ENCODE measurements at regions not wholly inside any gene's neighbourhood (a gene's known extent, or its start where the extent isn't known, plus 50 kb on each side); places are given as distances from the start of the nearest gene placed in this dataset.

DNA sequence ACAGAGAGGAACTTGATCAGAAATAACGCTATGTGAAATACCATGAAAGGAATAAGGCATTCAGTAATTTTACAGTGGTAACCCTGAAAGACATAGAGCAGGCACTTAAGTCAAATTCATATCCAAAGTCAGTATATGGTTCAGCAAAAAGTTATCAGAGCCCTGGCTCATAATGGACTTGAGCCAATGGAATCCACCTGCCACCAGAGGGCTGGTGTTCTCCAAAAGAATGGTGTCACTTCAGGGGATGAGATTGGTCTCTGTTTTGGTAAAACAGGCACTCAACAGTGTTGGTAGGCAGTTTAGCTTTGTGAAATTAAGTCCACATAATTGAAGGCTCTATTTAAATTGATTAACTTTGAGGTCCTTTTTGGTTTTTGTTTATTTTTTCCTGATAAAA lies 93.9 kb downstream of the LIG4 start:
- TF ChIP-seq FOXP2 (optimal IDR thresholded peaks at IDR 0.05; ENCODE audit: control extremely low read depth, extremely low read length, insufficient read depth): no peak
- TF ChIP-seq EZH2 (IDR thresholded peaks at IDR 0.05): no peak
- no peak for TF ChIP-seq POLR2AphosphoS5 (IDR thresholded peaks at IDR 0.05; ENCODE audit: borderline replicate concordance, low read depth, low read length)
- no peak overlapping the region for H3K27ac ChIP-seq

DNA sequence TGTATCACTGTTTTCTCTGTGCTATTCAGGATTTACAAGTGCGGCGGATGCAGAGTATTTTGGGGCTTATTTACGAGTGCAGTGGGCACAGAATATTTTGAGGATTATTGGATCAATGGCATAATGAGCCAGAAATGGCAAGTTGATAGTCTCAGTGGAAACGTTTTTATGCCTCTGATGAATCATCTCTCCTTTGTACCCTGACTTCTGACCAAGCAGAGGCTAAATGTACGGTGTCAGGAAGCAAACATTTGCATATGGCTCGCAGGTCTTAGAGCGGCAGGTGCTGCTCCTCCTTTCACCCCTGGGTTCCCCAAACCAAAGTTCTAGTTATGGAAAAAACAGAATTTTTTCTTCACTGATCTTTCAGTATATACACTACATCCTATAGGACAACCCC lies 94.5 kb downstream of the LIG4 start:
- DNase-seq (ENCODE audit: low read depth, low spot score): no peak
- Histone ChIP-seq H3K9me3 (ENCODE audit: low read depth, low read length) (no peaks in the 10 kb centered on the region), H3K4me3 (no peak overlapping the region), H3K9ac (ENCODE audit: insufficient read length) (no peak overlapping the region), H3K36me3 (ENCODE audit: insufficient read depth, low read length) (no peaks in the 10 kb centered on the region), H3K27ac (no peak overlapping the region)
- no peak for TF ChIP-seq FOXP2 (optimal IDR thresholded peaks at IDR 0.05; ENCODE audit: control extremely low read depth, extremely low read length, insufficient read depth)
- TF ChIP-seq EZH2 (IDR thresholded peaks at IDR 0.05): no peak
- no peak for TF ChIP-seq POLR2AphosphoS5 (IDR thresholded peaks at IDR 0.05; ENCODE audit: borderline replicate concordance, low read depth, low read length)

More for the DNA sequence above, 93.9 kb downstream of the LIG4 start:
- H3K9me3 ChIP-seq (ENCODE audit: low read depth, low read length): no peaks in the 10 kb centered on the region
- DNase-seq (ENCODE audit: low read depth, low spot score): no peak
- H3K36me3 ChIP-seq (ENCODE audit: insufficient read depth, low read length): no peaks in the 10 kb centered on the region
- no peak overlapping the region for H3K4me3 ChIP-seq
- no peak overlapping the region for H3K9ac ChIP-seq (ENCODE audit: insufficient read length)

DNA sequence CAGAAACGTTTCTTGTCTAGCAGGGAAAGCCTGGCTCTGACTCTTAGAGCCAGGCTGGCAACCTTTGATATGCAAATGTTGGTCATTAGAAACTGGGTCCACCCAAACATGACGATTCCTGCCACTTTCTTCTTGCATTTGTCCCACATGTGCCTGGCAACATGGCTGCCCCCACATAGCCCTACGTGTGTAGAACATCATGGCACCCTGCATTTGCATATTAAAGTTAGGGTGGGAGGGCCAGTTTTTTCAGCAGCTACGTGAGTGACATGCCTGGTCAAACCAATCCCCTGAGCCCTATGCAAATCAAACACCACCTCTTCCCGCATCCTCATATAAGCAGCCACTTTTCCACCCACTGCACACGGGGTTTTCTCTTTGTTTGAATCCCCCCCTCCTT lies 95.0 kb downstream of the LIG4 start:
- TF ChIP-seq FOXP2 (optimal IDR thresholded peaks at IDR 0.05; ENCODE audit: control extremely low read depth, extremely low read length, insufficient read depth) (no peak), EZH2 (IDR thresholded peaks at IDR 0.05) (no peak), POLR2AphosphoS5 (IDR thresholded peaks at IDR 0.05; ENCODE audit: borderline replicate concordance, low read depth, low read length) (no peak)
- Histone ChIP-seq H3K27ac (no peak overlapping the region), H3K36me3 (ENCODE audit: insufficient read depth, low read length) (no peaks in the 10 kb centered on the region), H3K4me3 (no peak overlapping the region), H3K9ac (ENCODE audit: insufficient read length) (no peak overlapping the region), H3K9me3 (ENCODE audit: low read depth, low read length) (no peaks in the 10 kb centered on the region)
- no peak for DNase-seq (ENCODE audit: low read depth, low spot score)

DNA sequence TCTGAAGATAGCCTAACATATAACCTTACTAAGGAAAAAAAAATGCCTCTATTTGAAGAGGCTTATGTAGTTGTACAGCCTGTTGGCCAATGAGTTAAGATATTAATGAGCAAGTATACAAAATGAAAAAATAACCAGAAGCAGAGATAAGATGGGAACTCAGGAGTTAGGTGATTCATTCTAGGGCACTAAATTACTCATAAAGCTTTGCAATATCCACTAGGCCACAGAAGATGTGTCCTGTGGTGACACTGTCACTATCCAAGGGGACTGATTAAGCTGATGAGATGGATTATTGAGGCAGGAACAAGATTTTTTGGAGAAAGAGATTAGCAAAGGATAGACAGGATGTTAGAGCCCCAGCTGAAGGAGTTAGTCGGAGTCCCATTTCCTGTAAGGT lies 99.6 kb downstream of the LIG4 start:
- DNase-seq (ENCODE audit: low read depth, low spot score): no peak
- H3K27ac ChIP-seq: no peak overlapping the region
- H3K4me3 ChIP-seq: no peak overlapping the region

DNA sequence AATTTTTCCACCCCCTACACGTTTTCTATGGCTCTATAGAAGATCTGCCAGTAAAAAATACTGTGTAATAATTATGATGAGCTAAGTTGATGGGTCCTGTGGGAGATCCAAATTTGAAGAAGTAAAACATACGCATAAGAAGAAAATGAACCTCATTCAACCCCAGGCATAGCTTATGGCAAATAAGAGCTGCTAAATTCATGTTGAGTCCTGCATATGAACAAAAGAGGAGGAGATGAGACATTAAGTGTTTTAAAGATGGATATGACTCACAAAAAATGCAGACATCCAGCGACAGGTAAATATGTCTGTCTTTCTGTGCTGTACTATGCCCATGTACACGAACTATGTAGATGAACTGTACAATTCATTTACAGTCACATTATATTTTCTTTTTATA lies 101.9 kb downstream of the LIG4 start:
- no peak for DNase-seq (ENCODE audit: low read depth, low spot score)
- Histone ChIP-seq H3K9ac (ENCODE audit: insufficient read length) (no peak overlapping the region), H3K4me3 (no peak overlapping the region), H3K27ac (no peak overlapping the region), H3K36me3 (ENCODE audit: insufficient read depth, low read length) (no peaks in the 10 kb centered on the region), H3K9me3 (ENCODE audit: low read depth, low read length) (no peaks in the 10 kb centered on the region)
- TF ChIP-seq POLR2AphosphoS5 (IDR thresholded peaks at IDR 0.05; ENCODE audit: borderline replicate concordance, low read depth, low read length) (no peak), FOXP2 (optimal IDR thresholded peaks at IDR 0.05; ENCODE audit: control extremely low read depth, extremely low read length, insufficient read depth) (no peak), EZH2 (IDR thresholded peaks at IDR 0.05) (no peak)

More for the DNA sequence above, 99.6 kb downstream of the LIG4 start:
- no peaks in the 10 kb centered on the region for H3K36me3 ChIP-seq (ENCODE audit: insufficient read depth, low read length)
- no peaks in the 10 kb centered on the region for H3K9me3 ChIP-seq (ENCODE audit: low read depth, low read length)
- TF ChIP-seq POLR2AphosphoS5 (IDR thresholded peaks at IDR 0.05; ENCODE audit: borderline replicate concordance, low read depth, low read length) (no peak), EZH2 (IDR thresholded peaks at IDR 0.05) (no peak), FOXP2 (optimal IDR thresholded peaks at IDR 0.05; ENCODE audit: control extremely low read depth, extremely low read length, insufficient read depth) (no peak)
- no peak overlapping the region for H3K9ac ChIP-seq (ENCODE audit: insufficient read length)

DNA sequence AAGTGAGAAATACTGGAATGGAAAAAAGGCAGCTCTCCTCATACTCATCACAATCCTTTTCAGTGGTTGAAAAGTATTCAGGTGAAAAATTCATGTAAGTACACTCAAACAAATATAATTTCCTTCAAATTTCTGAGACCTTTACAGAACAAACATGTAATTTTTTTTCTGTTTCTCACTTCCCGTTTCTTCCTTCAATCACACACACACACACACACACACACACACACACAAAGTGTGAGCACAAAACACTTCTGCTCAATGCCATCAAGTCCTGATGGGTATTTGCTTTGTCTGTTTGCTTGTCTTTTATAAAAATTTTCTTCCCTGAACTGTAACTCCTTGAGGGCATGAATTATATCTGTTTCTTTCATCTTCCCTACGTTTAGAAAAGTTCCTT lies 110.6 kb downstream of the LIG4 start:
- Histone ChIP-seq H3K4me3 (no peak overlapping the region), H3K9ac (ENCODE audit: insufficient read length) (no peak overlapping the region), H3K27ac (no peak overlapping the region), H3K9me3 (ENCODE audit: low read depth, low read length) (no peaks in the 10 kb centered on the region), H3K36me3 (ENCODE audit: insufficient read depth, low read length) (no peaks in the 10 kb centered on the region)
- TF ChIP-seq POLR2AphosphoS5 (IDR thresholded peaks at IDR 0.05; ENCODE audit: borderline replicate concordance, low read depth, low read length) (no peak), FOXP2 (optimal IDR thresholded peaks at IDR 0.05; ENCODE audit: control extremely low read depth, extremely low read length, insufficient read depth) (no peak), EZH2 (IDR thresholded peaks at IDR 0.05) (no peak)
- no peak for DNase-seq (ENCODE audit: low read depth, low spot score)

DNA sequence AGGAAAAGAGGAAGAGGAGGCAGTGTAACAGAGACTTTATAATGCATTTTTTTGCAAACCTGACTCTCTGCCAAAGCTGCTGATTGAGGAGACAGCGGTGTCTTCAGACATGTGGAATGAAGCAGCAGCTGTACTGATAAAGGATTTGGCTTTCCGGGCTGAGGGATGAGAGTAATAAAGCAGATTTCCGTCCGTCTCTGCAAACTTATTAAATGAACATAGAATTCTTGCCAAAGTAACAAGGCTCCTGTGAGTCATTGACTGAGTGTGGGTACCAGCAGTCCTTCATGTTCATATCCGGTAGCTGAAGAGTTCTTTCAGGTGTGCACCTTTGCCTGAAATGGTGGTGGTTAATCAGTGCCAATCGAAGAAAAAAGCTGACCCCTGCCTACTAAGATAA lies 112.6 kb downstream of the LIG4 start:
- DNase-seq (ENCODE audit: low read depth, low spot score): no peak
- H3K9me3 ChIP-seq (ENCODE audit: low read depth, low read length): no peaks in the 10 kb centered on the region
- H3K4me3 ChIP-seq: no peak overlapping the region
- H3K36me3 ChIP-seq (ENCODE audit: insufficient read depth, low read length): no peaks in the 10 kb centered on the region
- no peak overlapping the region for H3K9ac ChIP-seq (ENCODE audit: insufficient read length)
- no peak overlapping the region for H3K27ac ChIP-seq
- TF ChIP-seq FOXP2 (optimal IDR thresholded peaks at IDR 0.05; ENCODE audit: control extremely low read depth, extremely low read length, insufficient read depth) (no peak), EZH2 (IDR thresholded peaks at IDR 0.05) (no peak), POLR2AphosphoS5 (IDR thresholded peaks at IDR 0.05; ENCODE audit: borderline replicate concordance, low read depth, low read length) (no peak)

DNA sequence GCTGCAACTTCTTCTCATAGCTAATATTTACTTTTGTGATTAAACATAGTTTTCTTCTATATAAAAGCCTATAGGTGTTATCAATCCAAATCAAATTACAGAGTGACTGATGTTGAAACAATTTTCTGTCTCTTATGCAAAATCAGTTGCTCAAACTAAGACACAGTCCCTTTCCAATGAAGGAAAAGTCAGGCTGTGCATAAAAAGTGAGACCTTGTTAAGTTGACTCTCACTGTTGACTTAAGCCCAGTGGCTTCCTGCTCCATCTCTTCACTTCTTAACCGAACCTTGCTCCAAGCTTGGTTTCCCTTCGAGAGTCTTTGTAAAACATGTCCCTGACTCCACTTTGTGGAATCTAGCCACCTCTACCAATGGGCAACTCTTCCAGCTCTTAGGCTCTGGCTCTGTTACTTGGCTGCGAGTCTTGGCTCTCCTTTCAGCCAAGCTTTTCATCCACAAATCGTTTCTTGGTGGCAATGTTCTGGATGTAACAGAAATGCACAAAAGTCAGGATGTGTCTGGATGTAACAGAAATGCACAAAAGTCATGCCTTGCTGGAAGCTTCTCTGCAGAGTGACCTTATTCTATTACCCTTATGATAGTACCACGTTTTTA lies 118.9 kb downstream of the LIG4 start:
- Histone ChIP-seq H3K9ac (ENCODE audit: insufficient read length) (no peak overlapping the region), H3K27ac (no peak overlapping the region)

DNA sequence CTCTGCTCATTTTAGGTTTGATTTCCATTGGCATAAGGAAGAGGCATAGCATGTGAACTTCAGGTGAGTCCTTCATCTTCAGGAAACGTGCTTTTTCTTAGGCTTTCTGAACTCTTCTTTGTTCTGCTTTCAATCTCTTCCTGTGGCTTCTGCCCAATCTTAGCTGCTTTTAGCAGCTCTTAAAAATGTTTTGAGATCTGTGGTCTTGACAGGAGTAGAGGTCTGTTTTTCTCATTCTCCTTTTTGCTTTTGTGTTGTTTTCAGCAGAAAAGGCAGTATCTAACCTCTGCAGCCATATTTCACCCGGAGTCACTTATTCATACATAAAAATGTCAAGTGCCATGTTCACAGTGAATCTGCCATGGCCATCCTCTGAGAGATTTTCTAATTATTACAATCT lies 120.3 kb downstream of the LIG4 start:
- no peak overlapping the region for H3K9ac ChIP-seq (ENCODE audit: insufficient read length)
- no peaks in the 10 kb centered on the region for H3K36me3 ChIP-seq (ENCODE audit: insufficient read depth, low read length)
- DNase-seq (ENCODE audit: low read depth, low spot score): no peak
- no peak for TF ChIP-seq FOXP2 (optimal IDR thresholded peaks at IDR 0.05; ENCODE audit: control extremely low read depth, extremely low read length, insufficient read depth)
- no peak for TF ChIP-seq POLR2AphosphoS5 (IDR thresholded peaks at IDR 0.05; ENCODE audit: borderline replicate concordance, low read depth, low read length)
- no peak for TF ChIP-seq EZH2 (IDR thresholded peaks at IDR 0.05)
- no peaks in the 10 kb centered on the region for H3K9me3 ChIP-seq (ENCODE audit: low read depth, low read length)
- no peak overlapping the region for H3K4me3 ChIP-seq
- no peak overlapping the region for H3K27ac ChIP-seq

More for the DNA sequence above, 118.9 kb downstream of the LIG4 start:
- Histone ChIP-seq H3K36me3 (ENCODE audit: insufficient read depth, low read length) (no peaks in the 10 kb centered on the region), H3K4me3 (no peak overlapping the region), H3K9me3 (ENCODE audit: low read depth, low read length) (no peaks in the 10 kb centered on the region)
- DNase-seq (ENCODE audit: low read depth, low spot score): no peak
- no peak for TF ChIP-seq POLR2AphosphoS5 (IDR thresholded peaks at IDR 0.05; ENCODE audit: borderline replicate concordance, low read depth, low read length)
- TF ChIP-seq FOXP2 (optimal IDR thresholded peaks at IDR 0.05; ENCODE audit: control extremely low read depth, extremely low read length, insufficient read depth): no peak
- no peak for TF ChIP-seq EZH2 (IDR thresholded peaks at IDR 0.05)

Data from SK-N-MC (cell line).